Heart left ventricle (tissue), 13 donors: ENCODE measurements at regions not wholly inside any gene's neighbourhood (a gene's known extent, or its start where the extent isn't known, plus 50 kb on each side); places are given as distances from the start of the nearest gene placed in this dataset.

Experiments used
- POLR2A ChIP-seq, 2 donors: fragments of 450-650 bp; IDR thresholded peaks; one replicate each; pipeline ENCODE4 v1.6.1; 2017; ENCODE audit warnings: antibody characterized with exemption in 2 of 2, mild to moderate bottlenecking in 2 of 2, moderate library complexity in 2 of 2
- TF ChIP-seq, protein P1 (sequence below), 12 donors: fragments of 200-600 bp; sonication (generic) in 4 of 12; IDR thresholded peaks; one replicate each; pipeline versions ENCODE4 v1.5.0 to v1.8.0; 2018 to 2022; ENCODE audit warnings: antibody characterized with exemption in 12 of 12, mild to moderate bottlenecking in 5 of 12
- donor health status: ischemic (EF 13 %, LVEDD 7.1; RV severe dilation, severe dysfunction).
- donor health status: DM: no; HTN: yes; CAD: no.
- donor health status: DM: no; HTN: no; CAD: no.
- donor health status: ischemic (EF 25% LVEDD 6.9; RV normal size, moderate dysfunction).
- donor health status: ischemic (EF 25% LVEDD 5.7; RV mildly dilated, moderate dysfunction).
- donor health status: ischemic (EF 35%, LVEDD 5.7; RV mildly dilated, moderate dysfunction).
- donor health status: nonischemic (EF 11% LVEDD 7.7; RV severe dilation, severe dysfunction).
- donor health status: DM: yes; HTN: yes; CAD: no.
- donor health status: PGD.
- donor health status: ischemic (EF 29% LVEDD 5.4; RV normal size, mild dysfunction).
- donor health status: nonischemic (EF 23%, LVEDD 6.1; RV moderate dilation, normal function).

DNA sequence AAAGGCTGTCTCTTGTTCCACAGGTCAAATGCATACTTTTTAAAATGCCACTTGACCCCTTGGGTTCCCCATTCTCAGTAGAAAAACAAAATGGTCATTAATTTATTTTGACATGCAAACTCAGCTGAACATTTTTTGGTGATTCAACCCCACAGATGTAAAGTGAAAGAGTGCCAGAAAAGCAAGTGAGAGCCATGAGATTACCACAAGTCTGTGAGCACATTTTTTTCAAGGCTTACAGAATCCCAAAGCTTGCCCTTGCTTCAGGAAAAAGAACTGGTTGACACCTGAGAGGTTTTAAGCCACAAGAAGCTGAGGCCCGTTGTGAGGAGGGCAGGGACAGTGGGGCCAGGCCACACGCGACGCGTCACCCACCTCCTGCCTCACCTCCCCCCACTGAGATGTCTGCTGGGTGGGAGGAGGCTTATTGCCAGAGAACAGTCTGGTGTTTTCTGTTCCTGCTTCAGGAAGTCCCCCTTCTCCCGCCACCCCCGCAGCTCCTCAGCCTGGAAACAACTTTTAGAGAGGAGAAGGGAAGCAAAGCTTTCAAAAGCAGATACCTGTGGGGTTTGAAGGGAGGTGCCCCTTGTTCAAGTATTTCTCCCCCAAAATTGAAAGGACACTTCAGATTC is 70.4 kb upstream of the CYP1B1 start:
- TF ChIP-seq, protein P1, sequence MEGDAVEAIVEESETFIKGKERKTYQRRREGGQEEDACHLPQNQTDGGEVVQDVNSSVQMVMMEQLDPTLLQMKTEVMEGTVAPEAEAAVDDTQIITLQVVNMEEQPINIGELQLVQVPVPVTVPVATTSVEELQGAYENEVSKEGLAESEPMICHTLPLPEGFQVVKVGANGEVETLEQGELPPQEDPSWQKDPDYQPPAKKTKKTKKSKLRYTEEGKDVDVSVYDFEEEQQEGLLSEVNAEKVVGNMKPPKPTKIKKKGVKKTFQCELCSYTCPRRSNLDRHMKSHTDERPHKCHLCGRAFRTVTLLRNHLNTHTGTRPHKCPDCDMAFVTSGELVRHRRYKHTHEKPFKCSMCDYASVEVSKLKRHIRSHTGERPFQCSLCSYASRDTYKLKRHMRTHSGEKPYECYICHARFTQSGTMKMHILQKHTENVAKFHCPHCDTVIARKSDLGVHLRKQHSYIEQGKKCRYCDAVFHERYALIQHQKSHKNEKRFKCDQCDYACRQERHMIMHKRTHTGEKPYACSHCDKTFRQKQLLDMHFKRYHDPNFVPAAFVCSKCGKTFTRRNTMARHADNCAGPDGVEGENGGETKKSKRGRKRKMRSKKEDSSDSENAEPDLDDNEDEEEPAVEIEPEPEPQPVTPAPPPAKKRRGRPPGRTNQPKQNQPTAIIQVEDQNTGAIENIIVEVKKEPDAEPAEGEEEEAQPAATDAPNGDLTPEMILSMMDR (IDR thresholded peaks at IDR 0.05) = no peak
- TF ChIP-seq POLR2A (IDR thresholded peaks at IDR 0.05) = no peak
